ENCODE measurements at regions not wholly inside any gene's neighbourhood (a gene's known extent, or its start where the extent isn't known, plus 50 kb on each side); places are given as distances from the start of the nearest gene placed in this dataset.

DNA sequence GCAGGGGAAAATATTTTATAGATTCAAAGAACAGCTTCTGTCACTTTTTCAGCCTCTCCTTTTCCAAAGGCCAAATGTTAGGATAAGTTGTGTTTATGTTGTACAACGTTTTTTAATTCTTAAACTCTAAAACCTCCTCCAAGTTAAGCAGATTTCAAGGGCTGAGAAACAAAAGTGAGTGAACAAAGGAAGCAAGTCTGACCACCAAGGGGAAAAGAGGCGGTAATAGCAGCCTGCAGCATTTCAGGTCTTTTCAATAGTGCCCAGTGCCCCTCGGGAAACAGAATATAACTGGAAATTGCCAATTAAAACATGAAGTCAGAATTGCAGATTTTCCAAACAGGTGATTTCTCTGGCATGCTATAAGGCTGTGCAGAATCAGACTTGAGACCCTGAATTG, 510.0 kb upstream of the HTR2C start:
- H4K20me1 ChIP-seq (ENCODE audit: insufficient read depth, low read length) = no peaks in the 10 kb centered on the region
- no peak overlapping the region for H3K4me2 ChIP-seq (ENCODE audit: low read length)
- no peak overlapping the region for H2AFZ ChIP-seq (ENCODE audit: low read length)
- no peaks in the 10 kb centered on the region for H3K9me2 ChIP-seq (ENCODE audit: low read depth, low read length)
- no peak overlapping the region for H3K27ac ChIP-seq (ENCODE audit: low read depth, low read length, poor library complexity, severe bottlenecking)
- H3K4me1 ChIP-seq (ENCODE audit: insufficient read depth, low read length, severe bottlenecking) = no peaks in the 10 kb centered on the region
- H3K27me3 ChIP-seq (ENCODE audit: insufficient read depth, low read length) = no peaks in the 10 kb centered on the region
- H3K4me3 ChIP-seq (ENCODE audit: low read depth, low read length, poor library complexity, severe bottlenecking) = no peak overlapping the region
- H3K9me3 ChIP-seq (ENCODE audit: low read length) = no peaks in the 10 kb centered on the region
- no peaks in the 10 kb centered on the region for H3F3A ChIP-seq (ENCODE audit: insufficient read depth, low read length)
- no peaks in the 10 kb centered on the region for H3K36me3 ChIP-seq (ENCODE audit: insufficient read depth, low read length)
- no peaks in the 10 kb centered on the region for H3K79me2 ChIP-seq (ENCODE audit: insufficient read depth, low read length)
- H3K9ac ChIP-seq (ENCODE audit: low read length) = no peak overlapping the region
- TF ChIP-seq EZH2 (IDR thresholded peaks at IDR 0.05; ENCODE audit: borderline replicate concordance, low read length) = no peak
- TF ChIP-seq, protein P1, sequence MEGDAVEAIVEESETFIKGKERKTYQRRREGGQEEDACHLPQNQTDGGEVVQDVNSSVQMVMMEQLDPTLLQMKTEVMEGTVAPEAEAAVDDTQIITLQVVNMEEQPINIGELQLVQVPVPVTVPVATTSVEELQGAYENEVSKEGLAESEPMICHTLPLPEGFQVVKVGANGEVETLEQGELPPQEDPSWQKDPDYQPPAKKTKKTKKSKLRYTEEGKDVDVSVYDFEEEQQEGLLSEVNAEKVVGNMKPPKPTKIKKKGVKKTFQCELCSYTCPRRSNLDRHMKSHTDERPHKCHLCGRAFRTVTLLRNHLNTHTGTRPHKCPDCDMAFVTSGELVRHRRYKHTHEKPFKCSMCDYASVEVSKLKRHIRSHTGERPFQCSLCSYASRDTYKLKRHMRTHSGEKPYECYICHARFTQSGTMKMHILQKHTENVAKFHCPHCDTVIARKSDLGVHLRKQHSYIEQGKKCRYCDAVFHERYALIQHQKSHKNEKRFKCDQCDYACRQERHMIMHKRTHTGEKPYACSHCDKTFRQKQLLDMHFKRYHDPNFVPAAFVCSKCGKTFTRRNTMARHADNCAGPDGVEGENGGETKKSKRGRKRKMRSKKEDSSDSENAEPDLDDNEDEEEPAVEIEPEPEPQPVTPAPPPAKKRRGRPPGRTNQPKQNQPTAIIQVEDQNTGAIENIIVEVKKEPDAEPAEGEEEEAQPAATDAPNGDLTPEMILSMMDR (IDR thresholded peaks at IDR 0.05; ENCODE audit: low read length) = no peak

DNA sequence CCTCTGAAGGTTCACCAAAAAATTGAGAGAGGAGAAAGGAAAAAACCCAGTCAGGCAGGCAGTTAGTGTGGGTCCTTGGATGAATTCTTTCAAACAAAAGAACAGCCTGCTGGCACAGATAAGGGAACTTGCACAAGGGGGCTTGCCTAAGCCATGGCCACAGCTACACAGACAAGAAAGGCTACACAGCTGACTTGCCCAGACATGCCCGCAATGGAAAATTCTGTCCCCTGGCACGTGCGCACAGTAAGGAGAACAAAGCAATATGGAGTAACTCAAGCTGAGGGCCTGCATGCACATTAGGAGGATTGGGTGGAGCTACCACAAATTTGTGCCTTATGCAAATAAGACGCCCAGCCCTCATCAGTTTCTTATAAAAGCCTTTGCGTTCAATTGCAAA, 512.5 kb upstream of the HTR2C start:
- Histone ChIP-seq H3K79me2 (ENCODE audit: insufficient read depth, low read length) (no peaks in the 10 kb centered on the region), H3K27me3 (ENCODE audit: insufficient read depth, low read length) (no peaks in the 10 kb centered on the region), H3K9me3 (ENCODE audit: low read length) (no peaks in the 10 kb centered on the region), H4K20me1 (ENCODE audit: insufficient read depth, low read length) (no peaks in the 10 kb centered on the region), H3K4me2 (ENCODE audit: low read length) (no peak overlapping the region), H3K9ac (ENCODE audit: low read length) (no peak overlapping the region), H2AFZ (ENCODE audit: low read length) (no peak overlapping the region), H3F3A (ENCODE audit: insufficient read depth, low read length) (no peaks in the 10 kb centered on the region), H3K36me3 (ENCODE audit: insufficient read depth, low read length) (no peaks in the 10 kb centered on the region), H3K27ac (ENCODE audit: low read depth, low read length, poor library complexity, severe bottlenecking) (no peak overlapping the region), H3K4me1 (ENCODE audit: insufficient read depth, low read length, severe bottlenecking) (no peaks in the 10 kb centered on the region), H3K9me2 (ENCODE audit: low read depth, low read length) (no peaks in the 10 kb centered on the region), H3K4me3 (ENCODE audit: low read depth, low read length, poor library complexity, severe bottlenecking) (no peak overlapping the region)
- TF ChIP-seq, protein P1 (IDR thresholded peaks at IDR 0.05; ENCODE audit: low read length) = no peak
- no peak for TF ChIP-seq EZH2 (IDR thresholded peaks at IDR 0.05; ENCODE audit: borderline replicate concordance, low read length)

DNA sequence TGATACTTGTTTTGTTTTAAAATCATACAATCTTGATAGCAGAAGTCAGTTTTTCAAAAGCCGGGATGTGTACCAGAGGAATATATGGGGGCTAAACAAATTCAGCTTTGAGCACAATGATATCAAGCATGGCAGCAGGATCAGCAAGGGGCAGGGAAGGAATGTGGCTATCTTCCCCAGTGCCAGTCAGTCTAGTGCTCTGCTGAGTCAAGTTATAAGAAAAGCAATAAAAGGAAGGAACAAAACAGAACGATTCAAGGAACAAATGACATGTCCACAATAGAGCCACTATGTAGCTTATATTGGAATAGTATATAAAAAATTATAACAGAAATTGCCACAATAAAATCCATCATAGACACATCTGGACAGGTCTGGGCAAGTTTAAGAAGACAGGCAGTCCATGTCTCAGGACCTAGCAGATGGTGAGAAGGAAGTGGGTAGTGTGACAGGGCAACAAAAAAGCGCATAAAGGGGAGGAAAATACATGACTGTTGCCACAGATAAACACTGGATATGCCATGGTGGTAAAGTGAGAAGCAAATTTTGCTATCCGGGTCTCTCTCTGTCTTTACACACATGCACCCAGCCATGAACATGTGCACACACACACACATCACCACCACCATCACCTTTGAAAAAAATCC, 518.2 kb upstream of the HTR2C start:
- H2AFZ ChIP-seq (ENCODE audit: low read length) = no peak overlapping the region
- TF ChIP-seq EZH2 (IDR thresholded peaks at IDR 0.05; ENCODE audit: borderline replicate concordance, low read length) = no peak
- TF ChIP-seq, protein P1 (IDR thresholded peaks at IDR 0.05; ENCODE audit: low read length) = no peak

More for the DNA sequence above, 518.2 kb upstream of the HTR2C start:
- Histone ChIP-seq H3K9me2 (ENCODE audit: low read depth, low read length) (no peaks in the 10 kb centered on the region), H3K4me3 (ENCODE audit: low read depth, low read length, poor library complexity, severe bottlenecking) (no peak overlapping the region), H3K4me2 (ENCODE audit: low read length) (no peak overlapping the region), H4K20me1 (ENCODE audit: insufficient read depth, low read length) (no peaks in the 10 kb centered on the region), H3F3A (ENCODE audit: insufficient read depth, low read length) (no peaks in the 10 kb centered on the region), H3K9ac (ENCODE audit: low read length) (no peak overlapping the region), H3K27ac (ENCODE audit: low read depth, low read length, poor library complexity, severe bottlenecking) (no peak overlapping the region), H3K4me1 (ENCODE audit: insufficient read depth, low read length, severe bottlenecking) (no peaks in the 10 kb centered on the region), H3K27me3 (ENCODE audit: insufficient read depth, low read length) (no peaks in the 10 kb centered on the region), H3K9me3 (ENCODE audit: low read length) (no peaks in the 10 kb centered on the region), H3K36me3 (ENCODE audit: insufficient read depth, low read length) (no peaks in the 10 kb centered on the region), H3K79me2 (ENCODE audit: insufficient read depth, low read length) (no peaks in the 10 kb centered on the region)

Data from OCI-LY1 (cell line).